PC-3 (cell line): ENCODE measurements at regions not wholly inside any gene's neighbourhood (a gene's known extent, or its start where the extent isn't known, plus 50 kb on each side); places are given as distances from the start of the nearest gene placed in this dataset.

Source experiments
- EZH2 ChIP-seq: fragments of 300-600 bp; sonication (generic); IDR thresholded peaks from one replicate; pipeline ENCODE4 v1.6.1; 2017; ENCODE audit warnings: antibody characterized with exemption, mild to moderate bottlenecking, low read length; ENCODE audit not compliant: unreplicated experiment
- EZH2phosphoT487 ChIP-seq: fragments of 300-600 bp; sonication (generic); IDR thresholded peaks from 2 replicates; pipeline ENCODE4 v1.6.1; 2018; ENCODE audit warnings: mild to moderate bottlenecking, antibody characterized with exemption, low read length, borderline replicate concordance
- TF ChIP-seq, protein P1 (sequence below): fragments of 300-600 bp; sonication (generic); conservative IDR thresholded peaks from 2 replicates; pipeline ENCODE4 v1.5.1; 2017; ENCODE audit warnings: antibody characterized with exemption, low read depth, mild to moderate bottlenecking, low read length

DNA sequence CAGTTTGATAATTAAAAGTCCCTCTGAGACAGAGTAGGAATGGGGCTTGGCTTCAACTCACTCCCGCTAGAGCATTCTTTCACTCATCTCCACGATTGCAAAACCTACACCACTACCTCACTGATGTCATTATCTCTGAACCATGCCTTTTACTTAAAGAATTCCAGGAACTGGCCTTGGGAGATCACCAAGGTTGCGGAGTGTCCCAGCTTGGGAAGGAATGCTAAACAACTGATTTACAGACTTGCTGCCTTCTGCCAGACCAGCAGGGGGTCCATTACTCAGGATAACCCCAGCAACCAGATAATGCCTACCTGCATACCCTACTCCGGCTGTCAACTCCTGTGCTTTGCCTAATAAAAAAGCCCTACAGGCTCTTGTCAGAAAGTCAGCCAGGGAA, 102.2 kb upstream of the RALGAPA2 start:
- TF ChIP-seq, protein P1, sequence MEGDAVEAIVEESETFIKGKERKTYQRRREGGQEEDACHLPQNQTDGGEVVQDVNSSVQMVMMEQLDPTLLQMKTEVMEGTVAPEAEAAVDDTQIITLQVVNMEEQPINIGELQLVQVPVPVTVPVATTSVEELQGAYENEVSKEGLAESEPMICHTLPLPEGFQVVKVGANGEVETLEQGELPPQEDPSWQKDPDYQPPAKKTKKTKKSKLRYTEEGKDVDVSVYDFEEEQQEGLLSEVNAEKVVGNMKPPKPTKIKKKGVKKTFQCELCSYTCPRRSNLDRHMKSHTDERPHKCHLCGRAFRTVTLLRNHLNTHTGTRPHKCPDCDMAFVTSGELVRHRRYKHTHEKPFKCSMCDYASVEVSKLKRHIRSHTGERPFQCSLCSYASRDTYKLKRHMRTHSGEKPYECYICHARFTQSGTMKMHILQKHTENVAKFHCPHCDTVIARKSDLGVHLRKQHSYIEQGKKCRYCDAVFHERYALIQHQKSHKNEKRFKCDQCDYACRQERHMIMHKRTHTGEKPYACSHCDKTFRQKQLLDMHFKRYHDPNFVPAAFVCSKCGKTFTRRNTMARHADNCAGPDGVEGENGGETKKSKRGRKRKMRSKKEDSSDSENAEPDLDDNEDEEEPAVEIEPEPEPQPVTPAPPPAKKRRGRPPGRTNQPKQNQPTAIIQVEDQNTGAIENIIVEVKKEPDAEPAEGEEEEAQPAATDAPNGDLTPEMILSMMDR = no peak
- TF ChIP-seq EZH2 (no peak), EZH2phosphoT487 (no peak)
